DMS53 treated with DMSO at 0.1 percent for 48 hours (cell line): ENCODE measurements at regions not wholly inside any gene's neighbourhood (a gene's known extent, or its start where the extent isn't known, plus 50 kb on each side); places are given as distances from the start of the nearest gene placed in this dataset.
"Not testable (repeated sequence)": the region's sequence is repeated elsewhere in the genome, so short reads cannot be mapped to it uniquely, and the experiment has no call there.

ENCODE experiments used
- DNase-seq: peaks from one replicate; lab custom pipeline; 2025; ENCODE audit not compliant: unreplicated experiment; lab: John Stamatoyannopoulos, UW

GRCh38 chr5:168114444-168115017 lies 176.9 kb upstream of the WWC1 start:
- DNase-seq = peak; percentile 82

GRCh38 chr5:168117469-168117868 lies 174.0 kb upstream of the WWC1 start:
- no peak for DNase-seq

GRCh38 chr5:168118042-168118668 lies 173.3 kb upstream of the WWC1 start:
- no peak for DNase-seq

- DNase-seq = no peak
Observed at GRCh38 chr5:168120401-168121137, 170.9 kb upstream of the WWC1 start.

- no peak for DNase-seq
Observed at GRCh38 chr5:168121138-168121494, 170.3 kb upstream of the WWC1 start.

GRCh38 chr5:168123631-168124528 lies 167.6 kb upstream of the WWC1 start:
- no peak for DNase-seq

GRCh38 chr5:168125445-168126199 lies 165.8 kb upstream of the WWC1 start:
- DNase-seq = no peak

GRCh38 chr5:168126606-168127005 lies 164.8 kb upstream of the WWC1 start:
- DNase-seq = no peak

- DNase-seq = no peak
Observed at GRCh38 chr5:168128111-168128510, 163.3 kb upstream of the WWC1 start.

GRCh38 chr5:168128557-168128956 lies 162.9 kb upstream of the WWC1 start:
- DNase-seq = no peak

- DNase-seq = no peak
Observed at GRCh38 chr5:168131519-168131918, 159.9 kb upstream of the WWC1 start.

- no peak for DNase-seq
Observed at GRCh38 chr5:168132241-168132641, 159.2 kb upstream of the WWC1 start.

- DNase-seq = no peak
Observed at GRCh38 chr5:168135897-168136296, 155.5 kb upstream of the WWC1 start.

- no peak for DNase-seq
Observed at GRCh38 chr5:168136340-168136739, 155.1 kb upstream of the WWC1 start.

- DNase-seq = no peak
Observed at GRCh38 chr5:168137265-168137664, 154.2 kb upstream of the WWC1 start.

GRCh38 chr5:168140241-168140640 lies 151.2 kb upstream of the WWC1 start:
- no peak for DNase-seq

GRCh38 chr5:168142402-168142801 lies 149.0 kb upstream of the WWC1 start:
- DNase-seq = no peak

- DNase-seq = not testable (repeated sequence)
Observed at GRCh38 chr5:168143521-168143920, 147.9 kb upstream of the WWC1 start.

GRCh38 chr5:168147106-168147505 lies 144.3 kb upstream of the WWC1 start:
- DNase-seq = no peak

- no peak for DNase-seq
Observed at GRCh38 chr5:168147568-168148360, 143.7 kb upstream of the WWC1 start.
